NCI-H748 (cell line): ENCODE measurements at regions not wholly inside any gene's neighbourhood (a gene's known extent, or its start where the extent isn't known, plus 50 kb on each side); places are given as distances from the start of the nearest gene placed in this dataset.

Experiments
- DNase-seq: peaks from one replicate; lab custom pipeline; 2025; ENCODE audit not compliant: unreplicated experiment; lab: John Stamatoyannopoulos, UW

GRCh38 chr4:188197566-188197965, 58.3 kb downstream of the TRIML1 start:
- no peak for DNase-seq

GRCh38 chr4:188198982-188199792, 59.9 kb downstream of the TRIML1 start:
- DNase-seq, result no peak

GRCh38 chr4:188201851-188202250, 62.6 kb downstream of the TRIML1 start:
- no peak for DNase-seq

GRCh38 chr4:188206783-188207182, 67.5 kb downstream of the TRIML1 start:
- no peak for DNase-seq

GRCh38 chr4:188214861-188215260, 75.6 kb downstream of the TRIML1 start:
- DNase-seq, result no peak

- no peak for DNase-seq
Observed at GRCh38 chr4:188218392-188218791, 79.2 kb downstream of the TRIML1 start.

- DNase-seq, result no peak
Observed at GRCh38 chr4:188220006-188220405, 80.8 kb downstream of the TRIML1 start.

GRCh38 chr4:188221090-188221489, 81.8 kb downstream of the TRIML1 start:
- no peak for DNase-seq

- DNase-seq, result no peak
Observed at GRCh38 chr4:188228279-188228678, 89.0 kb downstream of the TRIML1 start.

- DNase-seq, result no peak
Observed at GRCh38 chr4:188232428-188232827, 93.2 kb downstream of the TRIML1 start.

- DNase-seq, result no peak
Observed at GRCh38 chr4:188242041-188242440, 102.8 kb downstream of the TRIML1 start.

- DNase-seq, result no peak
Observed at GRCh38 chr4:188245651-188246050, 106.4 kb downstream of the TRIML1 start.

GRCh38 chr4:188246488-188246887, 107.2 kb downstream of the TRIML1 start:
- DNase-seq, result no peak

GRCh38 chr4:188254211-188254610, 115.0 kb downstream of the TRIML1 start:
- no peak for DNase-seq

GRCh38 chr4:188262464-188262863, 123.2 kb downstream of the TRIML1 start:
- DNase-seq, result no peak

- no peak for DNase-seq
Observed at GRCh38 chr4:188263321-188263720, 124.1 kb downstream of the TRIML1 start.

- DNase-seq, result no peak
Observed at GRCh38 chr4:188266386-188266785, 127.1 kb downstream of the TRIML1 start.

- no peak for DNase-seq
Observed at GRCh38 chr4:188268131-188268908, 129.1 kb downstream of the TRIML1 start.

GRCh38 chr4:188270273-188271069, 131.2 kb downstream of the TRIML1 start:
- no peak for DNase-seq

GRCh38 chr4:188275686-188276085, 136.4 kb downstream of the TRIML1 start:
- no peak for DNase-seq

- DNase-seq, result no peak
Observed at GRCh38 chr4:188279184-188279583, 139.9 kb downstream of the TRIML1 start.
